ENCODE measurements at regions not wholly inside any gene's neighbourhood (a gene's known extent, or its start where the extent isn't known, plus 50 kb on each side); places are given as distances from the start of the nearest gene placed in this dataset.
"Not testable (repeated sequence)": the region's sequence is repeated elsewhere in the genome, so short reads cannot be mapped to it uniquely, and the experiment has no call there.

DNA sequence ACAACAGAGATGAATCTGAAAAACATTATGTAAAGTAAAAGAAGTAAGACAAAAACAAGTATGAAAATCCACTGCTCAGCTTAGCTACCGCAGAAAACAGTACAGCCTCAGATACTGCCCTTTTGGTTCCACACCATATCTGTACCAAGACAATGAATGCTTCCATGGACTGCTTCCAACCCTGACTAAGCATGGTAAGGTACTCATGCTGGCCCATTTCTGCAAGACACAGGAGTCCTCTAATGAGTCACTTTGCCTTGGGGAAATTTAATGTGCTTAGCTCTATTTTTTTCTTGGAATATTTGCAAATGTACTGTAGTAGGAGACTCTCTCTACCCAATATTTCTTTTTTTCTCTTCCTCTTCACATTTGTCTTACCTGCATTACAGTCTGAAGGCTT lies 931.7 kb upstream of the HS3ST1 start:
- Histone ChIP-seq H3K9ac (no peak overlapping the region), H2AFZ (ENCODE audit: low read depth) (no peak overlapping the region), H4K20me1 (ENCODE audit: insufficient read depth) (no peaks in the 10 kb centered on the region), H3K27ac (ENCODE audit: low read depth in 2 of 2, low read length in 1 of 2) (no peak overlapping the region), H3K36me3 (replicated peaks in 1 of 2; ENCODE audit: control insufficient read depth in 1 of 2, insufficient read depth in 2 of 2, low read length in 1 of 2) (no peaks in the 10 kb centered on the region), H3K27me3 (ENCODE audit: insufficient read depth) (no peaks in the 10 kb centered on the region), H3K79me2 (ENCODE audit: insufficient read depth) (no peaks in the 10 kb centered on the region), H3K4me1 (ENCODE audit: control insufficient read depth in 1 of 2, insufficient read depth in 2 of 2, low read depth in 1 of 2, low read length in 1 of 2) (no peaks in the 10 kb centered on the region), H3K9me3 (peaks cover 4% of the 10 kb centered on the region; the same call in 1 of the 2 replicates), H3K4me2 (no peak overlapping the region), H3F3A (replicated peaks; ENCODE audit: insufficient read depth) (no peaks in the 10 kb centered on the region), H3K9me2 (no peaks in the 10 kb centered on the region), H3K4me3 (ENCODE audit: low read depth in 2 of 2, low read length in 1 of 2) (no peak overlapping the region)
- TF ChIP-seq NFIC (IDR thresholded peaks at IDR 0.05; ENCODE audit: borderline replicate concordance) (no peak), FOSL2 (IDR thresholded peaks at IDR 0.05; ENCODE audit: borderline replicate concordance, low read depth) (no peak), MXI1 (IDR thresholded peaks at IDR 0.05; ENCODE audit: low read depth, low read length) (no peak), TAF1 (IDR thresholded peaks at IDR 0.05; ENCODE audit: borderline replicate concordance, low read depth, low read length) (no peak), EZH2phosphoT487 (IDR thresholded peaks at IDR 0.05; ENCODE audit: borderline replicate concordance, low read depth) (no peak), ELF1 (IDR thresholded peaks at IDR 0.05) (no peak)
- TF ChIP-seq, protein P1, sequence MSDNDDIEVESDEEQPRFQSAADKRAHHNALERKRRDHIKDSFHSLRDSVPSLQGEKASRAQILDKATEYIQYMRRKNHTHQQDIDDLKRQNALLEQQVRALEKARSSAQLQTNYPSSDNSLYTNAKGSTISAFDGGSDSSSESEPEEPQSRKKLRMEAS (IDR thresholded peaks at IDR 0.05; ENCODE audit: low read depth) = no peak
- ChIA-PET CTCF (no interaction called here), POLR2A (no interaction called here)
- DNase-seq = no peak
- 50% methylated on average over 1 of the region's 1 CpG for WGBS (ENCODE audit: low lambda C conversion rate)

DNA sequence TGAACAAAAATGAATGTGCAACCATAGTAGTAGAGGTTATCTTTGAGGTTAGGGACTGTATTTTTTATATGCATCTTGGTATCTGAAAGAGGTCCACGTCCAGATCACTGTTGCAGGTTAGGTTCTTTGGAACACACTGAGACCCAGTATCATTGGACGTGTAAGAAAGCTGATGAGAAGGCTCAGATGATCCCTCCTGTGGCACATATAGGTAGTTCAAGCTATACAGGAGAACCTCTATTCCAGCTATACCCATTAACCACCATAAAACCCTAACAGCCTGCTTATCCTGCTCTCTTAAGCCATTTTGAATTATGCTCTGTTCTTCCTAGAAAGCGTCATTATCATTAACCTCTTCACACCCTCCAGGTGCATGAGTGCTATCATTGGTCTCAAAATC lies 930.7 kb upstream of the HS3ST1 start:
- no peaks in the 10 kb centered on the region for H3K79me2 ChIP-seq (ENCODE audit: insufficient read depth)
- TF ChIP-seq GATA2 (CRISPR knock-in tag; IDR thresholded peaks at IDR 0.05) (no peak), EZH2phosphoT487 (IDR thresholded peaks at IDR 0.05; ENCODE audit: borderline replicate concordance, low read depth) (no peak), RCOR1 (IDR thresholded peaks at IDR 0.05; ENCODE audit: low read length) (no peak), SIN3A (IDR thresholded peaks at IDR 0.05; ENCODE audit: borderline replicate concordance, low read depth, low read length) (no peak), RAD21 (IDR thresholded peaks at IDR 0.05; ENCODE audit: low read length) (no peak), YY1 (IDR thresholded peaks at IDR 0.05; ENCODE audit: low read depth) (no peak), RXRA (IDR thresholded peaks at IDR 0.05; ENCODE audit: borderline replicate concordance, low read depth) (no peak), NFIC (IDR thresholded peaks at IDR 0.05; ENCODE audit: borderline replicate concordance) (no peak), POLR2AphosphoS5 (IDR thresholded peaks at IDR 0.05; ENCODE audit: low read depth, low read length) (no peak), GABPA (IDR thresholded peaks at IDR 0.05; ENCODE audit: low read depth) (no peak)
- TF ChIP-seq, protein P2, sequence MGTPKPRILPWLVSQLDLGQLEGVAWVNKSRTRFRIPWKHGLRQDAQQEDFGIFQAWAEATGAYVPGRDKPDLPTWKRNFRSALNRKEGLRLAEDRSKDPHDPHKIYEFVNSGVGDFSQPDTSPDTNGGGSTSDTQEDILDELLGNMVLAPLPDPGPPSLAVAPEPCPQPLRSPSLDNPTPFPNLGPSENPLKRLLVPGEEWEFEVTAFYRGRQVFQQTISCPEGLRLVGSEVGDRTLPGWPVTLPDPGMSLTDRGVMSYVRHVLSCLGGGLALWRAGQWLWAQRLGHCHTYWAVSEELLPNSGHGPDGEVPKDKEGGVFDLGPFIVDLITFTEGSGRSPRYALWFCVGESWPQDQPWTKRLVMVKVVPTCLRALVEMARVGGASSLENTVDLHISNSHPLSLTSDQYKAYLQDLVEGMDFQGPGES (IDR thresholded peaks at IDR 0.05; ENCODE audit: low read depth, low read length) = no peak
- TF ChIP-seq, protein P3, sequence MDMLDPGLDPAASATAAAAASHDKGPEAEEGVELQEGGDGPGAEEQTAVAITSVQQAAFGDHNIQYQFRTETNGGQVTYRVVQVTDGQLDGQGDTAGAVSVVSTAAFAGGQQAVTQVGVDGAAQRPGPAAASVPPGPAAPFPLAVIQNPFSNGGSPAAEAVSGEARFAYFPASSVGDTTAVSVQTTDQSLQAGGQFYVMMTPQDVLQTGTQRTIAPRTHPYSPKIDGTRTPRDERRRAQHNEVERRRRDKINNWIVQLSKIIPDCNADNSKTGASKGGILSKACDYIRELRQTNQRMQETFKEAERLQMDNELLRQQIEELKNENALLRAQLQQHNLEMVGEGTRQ (IDR thresholded peaks at IDR 0.05; ENCODE audit: borderline replicate concordance, low read depth, low read length) = no peak
- no peak overlapping the region for H3K4me3 ChIP-seq (ENCODE audit: low read depth in 2 of 2, low read length in 1 of 2)
- H3F3A ChIP-seq (replicated peaks; ENCODE audit: insufficient read depth) = no peaks in the 10 kb centered on the region
- no peaks in the 10 kb centered on the region for H3K4me1 ChIP-seq (ENCODE audit: control insufficient read depth in 1 of 2, insufficient read depth in 2 of 2, low read depth in 1 of 2, low read length in 1 of 2)
- no peaks in the 10 kb centered on the region for H3K9me2 ChIP-seq
- ChIA-PET POLR2A (no interaction called here), CTCF (interaction anchor here (0.5 kb wide), 1 partner anchor 1726 kb away, joined by 3 read pairs; no protein-coding TSS in a partner anchor)
- H3K4me2 ChIP-seq = no peak overlapping the region
- H3K27ac ChIP-seq (ENCODE audit: low read depth in 2 of 2, low read length in 1 of 2) = no peak overlapping the region
- 6% methylated on average over 3 of the region's 3 CpGs for WGBS (ENCODE audit: low lambda C conversion rate)
- H2AFZ ChIP-seq (ENCODE audit: low read depth) = no peak overlapping the region
- no peak overlapping the region for H3K9ac ChIP-seq
- H4K20me1 ChIP-seq (ENCODE audit: insufficient read depth) = no peaks in the 10 kb centered on the region
- no peaks in the 10 kb centered on the region for H3K36me3 ChIP-seq (replicated peaks in 1 of 2; ENCODE audit: control insufficient read depth in 1 of 2, insufficient read depth in 2 of 2, low read length in 1 of 2)
- no peaks in the 10 kb centered on the region for H3K27me3 ChIP-seq (ENCODE audit: insufficient read depth)
- no peak for DNase-seq
- H3K9me3 ChIP-seq = peaks cover 4% of the 10 kb centered on the region; the same call in 1 of the 2 replicates

DNA sequence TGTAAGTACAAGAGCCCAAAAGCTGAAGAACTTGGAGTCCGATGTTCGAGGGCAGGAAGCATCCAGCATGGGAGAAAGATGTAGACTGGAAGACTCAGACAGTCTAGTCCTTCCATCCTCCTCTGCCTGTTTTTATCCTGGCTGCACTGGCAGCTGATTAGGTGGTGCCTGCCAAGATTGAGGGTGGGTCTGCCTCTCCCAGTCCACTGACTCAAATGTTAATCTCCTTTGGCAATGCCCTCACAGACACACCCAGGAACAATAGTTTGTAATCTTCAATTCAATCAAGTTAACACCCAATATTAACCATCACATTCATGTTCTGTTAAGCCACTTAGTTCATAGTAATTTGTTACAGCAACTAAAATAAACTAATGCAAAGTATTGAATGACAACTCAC lies 904.4 kb upstream of the HS3ST1 start:
- H3K4me3 ChIP-seq (ENCODE audit: low read depth in 2 of 2, low read length in 1 of 2); H3K79me2 ChIP-seq (ENCODE audit: insufficient read depth); H3K4me1 ChIP-seq (ENCODE audit: control insufficient read depth in 1 of 2, insufficient read depth in 2 of 2, low read depth in 1 of 2, low read length in 1 of 2); POLR2A ChIA-PET; H3K27ac ChIP-seq (ENCODE audit: low read depth in 2 of 2, low read length in 1 of 2); DNase-seq; H3K9me3 ChIP-seq; H2AFZ ChIP-seq (ENCODE audit: low read depth); H4K20me1 ChIP-seq (ENCODE audit: insufficient read depth); H3K4me2 ChIP-seq; H3F3A ChIP-seq (replicated peaks; ENCODE audit: insufficient read depth); H3K9me2 ChIP-seq; H3K9ac ChIP-seq; CTCF ChIA-PET; H3K27me3 ChIP-seq (ENCODE audit: insufficient read depth); H3K36me3 ChIP-seq (replicated peaks in 1 of 2; ENCODE audit: control insufficient read depth in 1 of 2, insufficient read depth in 2 of 2, low read length in 1 of 2): not testable (repeated sequence)
- WGBS (ENCODE audit: low lambda C conversion rate) = 19% methylated on average over 2 of the region's 2 CpGs
